ENCODE measurements at regions not wholly inside any gene's neighbourhood (a gene's known extent, or its start where the extent isn't known, plus 50 kb on each side); places are given as distances from the start of the nearest gene placed in this dataset.

DNA sequence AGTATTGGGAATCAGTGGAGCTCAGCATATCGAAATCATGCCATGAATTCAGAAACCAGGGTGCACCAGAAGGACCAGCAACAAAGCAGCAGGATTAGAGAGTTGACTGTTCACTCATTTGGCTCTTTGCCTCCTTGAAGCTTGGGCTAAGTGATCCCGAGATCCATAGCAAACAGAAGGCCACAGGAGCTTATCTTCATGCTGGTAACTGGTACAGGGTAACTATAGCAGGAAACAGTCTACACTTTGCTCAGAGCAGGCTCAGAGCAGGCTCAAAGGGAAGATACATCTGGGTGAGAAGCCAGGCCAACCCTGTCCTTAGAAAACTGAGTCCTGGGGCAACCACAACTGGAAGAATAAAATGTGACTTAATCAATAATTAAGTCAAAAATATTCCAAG is 111.1 kb downstream of the GRIN2B start:
- H3K27ac Mint-ChIP-seq: no peak overlapping the region
- no peak for DNase-seq
- H3K4me3 Mint-ChIP-seq: no peak overlapping the region
- H3K36me3 Mint-ChIP-seq: no peaks in the 10 kb centered on the region
- no peaks in the 10 kb centered on the region for H3K9me3 Mint-ChIP-seq
- H3K4me1 Mint-ChIP-seq: no peaks in the 10 kb centered on the region
- H3K27me3 Mint-ChIP-seq: peaks cover 27% of the 10 kb centered on the region

GRCh38 chr12:13864081-13864673 is 117.2 kb downstream of the GRIN2B start:
- Mint-ChIP-seq H3K27ac (no peak overlapping the region), H3K9me3 (no peaks in the 10 kb centered on the region), H3K4me1 (no peaks in the 10 kb centered on the region), H3K27me3 (peaks cover 25% of the 10 kb centered on the region), H3K36me3 (no peaks in the 10 kb centered on the region), H3K4me3 (no peak overlapping the region)
- peak; percentile 52 for DNase-seq

GRCh38 chr12:13857750-13858149 is 123.7 kb downstream of the GRIN2B start:
- peaks cover 5% of the 10 kb centered on the region for H3K27me3 Mint-ChIP-seq
- no peak overlapping the region for H3K27ac Mint-ChIP-seq
- peaks cover 2% of the 10 kb centered on the region for H3K4me1 Mint-ChIP-seq
- H3K9me3 Mint-ChIP-seq: no peaks in the 10 kb centered on the region
- DNase-seq: no peak
- no peaks in the 10 kb centered on the region for H3K36me3 Mint-ChIP-seq
- no peak overlapping the region for H3K4me3 Mint-ChIP-seq

DNA sequence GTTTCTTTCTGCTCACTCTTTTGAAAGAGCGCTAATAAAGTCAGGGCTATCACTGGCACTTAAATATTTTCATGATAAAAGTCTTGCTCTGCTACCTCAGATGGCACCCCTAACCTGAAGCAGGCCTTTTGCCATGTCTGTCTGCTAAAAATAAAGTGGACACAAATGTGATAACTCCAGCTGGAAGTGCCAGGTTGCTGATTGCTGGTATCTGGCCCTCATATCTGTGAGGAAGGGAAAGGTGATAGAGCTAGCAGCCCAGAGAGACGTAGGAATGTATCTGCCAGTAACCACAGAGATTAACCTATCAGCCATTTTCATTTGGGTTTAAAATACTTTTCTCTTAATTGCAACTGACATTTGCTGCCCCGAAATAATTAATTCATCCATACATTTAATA is 127.9 kb downstream of the GRIN2B start:
- no peak for DNase-seq
- H3K36me3 Mint-ChIP-seq: no peaks in the 10 kb centered on the region
- H3K4me1 Mint-ChIP-seq: peaks cover 2% of the 10 kb centered on the region
- peaks cover 6% of the 10 kb centered on the region for H3K27me3 Mint-ChIP-seq
- no peaks in the 10 kb centered on the region for H3K9me3 Mint-ChIP-seq
- H3K27ac Mint-ChIP-seq: no peak overlapping the region
- H3K4me3 Mint-ChIP-seq: no peak overlapping the region

DNA sequence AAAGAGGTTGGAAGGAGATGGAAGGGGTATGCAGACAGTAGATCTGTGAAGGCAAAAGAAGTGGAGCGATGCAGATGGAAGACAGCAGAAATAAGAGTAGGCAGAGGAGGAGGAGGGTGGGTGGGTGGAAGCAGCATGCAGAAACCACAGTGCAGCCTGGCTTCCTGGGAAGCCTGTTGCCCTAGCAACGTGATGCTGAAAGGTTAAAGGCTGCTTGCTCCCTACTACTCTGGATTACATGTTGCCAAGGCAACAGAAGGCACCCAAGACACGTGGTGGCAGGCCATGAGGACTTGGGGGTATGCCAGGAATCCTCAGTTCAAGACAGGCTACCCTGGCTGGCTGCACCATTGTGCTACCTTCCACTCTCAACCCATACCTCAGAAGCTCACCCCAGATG is 129.6 kb downstream of the GRIN2B start:
- Mint-ChIP-seq H3K36me3 (no peaks in the 10 kb centered on the region), H3K9me3 (no peaks in the 10 kb centered on the region), H3K4me3 (no peak overlapping the region), H3K4me1 (peaks cover 2% of the 10 kb centered on the region), H3K27me3 (peaks cover 11% of the 10 kb centered on the region), H3K27ac (no peak overlapping the region)
- no peak for DNase-seq

- no peaks in the 10 kb centered on the region for H3K36me3 Mint-ChIP-seq
- H3K4me1 Mint-ChIP-seq: peaks cover 2% of the 10 kb centered on the region
- H3K27me3 Mint-ChIP-seq: peaks cover 16% of the 10 kb centered on the region
- H3K27ac Mint-ChIP-seq: no peak overlapping the region
- H3K4me3 Mint-ChIP-seq: no peak overlapping the region
- no peak for DNase-seq
- no peaks in the 10 kb centered on the region for H3K9me3 Mint-ChIP-seq
These were observed 131.9 kb downstream of the GRIN2B start for GRCh38 chr12:13849456-13849855.

DNA sequence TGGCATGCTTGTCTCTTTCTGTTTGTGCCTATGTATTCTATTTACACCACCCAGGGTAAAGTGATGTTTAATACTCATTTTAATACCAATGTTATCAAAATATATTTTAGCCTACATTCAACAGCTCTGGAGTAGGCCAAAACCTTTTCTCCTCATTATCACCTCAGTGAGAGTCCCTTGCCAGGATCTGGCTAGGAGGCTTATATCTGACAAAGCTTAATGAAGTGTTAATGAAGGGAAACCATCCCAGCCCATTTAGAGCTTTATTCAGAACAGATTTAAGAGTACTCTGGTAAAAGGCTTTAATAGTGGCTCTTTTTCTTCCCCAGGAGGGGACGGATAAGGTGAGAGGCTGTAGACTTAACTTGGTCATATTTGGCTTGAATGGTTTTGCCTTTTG is 137.6 kb downstream of the GRIN2B start:
- Mint-ChIP-seq H3K4me3 (no peak overlapping the region), H3K27ac (no peak overlapping the region), H3K36me3 (no peaks in the 10 kb centered on the region), H3K27me3 (peaks cover 10% of the 10 kb centered on the region), H3K4me1 (no peaks in the 10 kb centered on the region), H3K9me3 (no peaks in the 10 kb centered on the region)
- DNase-seq: no peak

DNA sequence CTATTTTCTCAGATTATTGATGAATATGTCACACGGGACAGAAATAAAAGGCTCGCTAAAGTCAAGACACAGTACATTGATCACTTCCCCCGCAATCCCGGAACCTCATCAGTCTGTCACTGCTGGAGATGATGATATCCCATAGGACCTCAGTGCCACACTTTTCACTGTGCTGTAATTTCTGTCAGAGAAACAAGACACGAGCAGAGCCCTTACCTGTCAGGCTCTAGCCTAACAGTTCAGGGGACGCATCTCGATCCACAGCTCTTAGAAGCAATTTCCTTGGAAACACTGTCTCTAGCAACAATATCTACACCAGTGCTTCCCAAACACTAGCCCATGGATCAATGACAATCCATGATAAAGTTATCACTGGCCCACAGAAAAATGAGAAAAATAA is 140.0 kb downstream of the GRIN2B start:
- DNase-seq: no peak
- no peaks in the 10 kb centered on the region for H3K9me3 Mint-ChIP-seq
- H3K27ac Mint-ChIP-seq: no peak overlapping the region
- no peaks in the 10 kb centered on the region for H3K36me3 Mint-ChIP-seq
- no peaks in the 10 kb centered on the region for H3K4me1 Mint-ChIP-seq
- no peak overlapping the region for H3K4me3 Mint-ChIP-seq
- peaks cover under 1% of the 10 kb centered on the region for H3K27me3 Mint-ChIP-seq

DNA sequence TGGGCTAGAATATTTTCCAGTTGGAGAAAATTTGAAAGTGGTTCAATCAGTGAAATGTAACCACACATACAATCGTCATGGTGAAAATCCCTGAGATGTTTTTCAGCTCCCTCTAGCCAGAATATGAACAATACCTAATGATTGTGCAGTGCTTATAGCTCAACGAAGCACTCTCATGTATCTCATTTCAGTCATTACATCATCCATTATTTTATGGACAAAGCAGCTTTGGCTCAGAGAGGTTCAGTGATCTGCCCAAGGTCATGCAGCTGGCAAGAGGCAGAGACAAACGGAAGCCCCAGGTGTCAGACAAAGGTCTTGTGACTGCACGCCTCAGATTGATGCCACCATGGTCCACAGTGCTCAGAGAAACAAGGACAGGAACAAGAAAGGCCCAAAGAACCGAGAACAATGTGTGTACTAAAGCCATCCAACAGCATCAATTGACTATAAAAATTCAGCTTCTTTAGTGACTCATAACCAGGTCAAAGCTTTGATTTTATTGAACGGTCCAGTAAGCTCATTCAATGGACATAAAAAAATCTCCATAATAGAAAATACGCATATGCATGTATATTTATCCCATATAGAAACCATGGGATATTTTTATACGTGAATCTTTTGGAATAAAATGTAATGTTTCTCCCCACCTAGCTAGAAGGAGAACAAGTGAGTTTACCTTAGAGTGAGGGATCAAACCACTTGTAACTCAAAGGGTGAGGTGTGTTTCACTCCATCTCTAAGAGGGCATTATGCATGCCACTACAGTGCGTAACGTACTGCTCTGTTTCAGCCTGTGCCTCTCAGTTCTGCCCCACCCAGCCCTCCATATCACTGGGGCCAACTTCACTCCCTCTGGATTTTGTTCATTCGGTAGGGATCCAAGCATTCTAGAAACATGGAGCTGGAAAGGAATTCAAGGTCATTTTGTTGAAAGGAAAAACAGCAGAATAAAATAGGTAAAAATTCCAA is 141.8 kb downstream of the GRIN2B start:
- Mint-ChIP-seq H3K9me3 (no peaks in the 10 kb centered on the region), H3K27me3 (no peaks in the 10 kb centered on the region), H3K27ac (no peak overlapping the region), H3K4me3 (no peak overlapping the region), H3K36me3 (no peaks in the 10 kb centered on the region), H3K4me1 (no peaks in the 10 kb centered on the region)
- DNase-seq: no peak

- Mint-ChIP-seq H3K9me3 (no peaks in the 10 kb centered on the region), H3K4me1 (no peaks in the 10 kb centered on the region), H3K36me3 (no peaks in the 10 kb centered on the region), H3K4me3 (no peak overlapping the region), H3K27me3 (peaks cover under 1% of the 10 kb centered on the region), H3K27ac (no peak overlapping the region)
- no peak for DNase-seq
These were observed 145.3 kb downstream of the GRIN2B start for GRCh38 chr12:13836099-13836498.

DNA sequence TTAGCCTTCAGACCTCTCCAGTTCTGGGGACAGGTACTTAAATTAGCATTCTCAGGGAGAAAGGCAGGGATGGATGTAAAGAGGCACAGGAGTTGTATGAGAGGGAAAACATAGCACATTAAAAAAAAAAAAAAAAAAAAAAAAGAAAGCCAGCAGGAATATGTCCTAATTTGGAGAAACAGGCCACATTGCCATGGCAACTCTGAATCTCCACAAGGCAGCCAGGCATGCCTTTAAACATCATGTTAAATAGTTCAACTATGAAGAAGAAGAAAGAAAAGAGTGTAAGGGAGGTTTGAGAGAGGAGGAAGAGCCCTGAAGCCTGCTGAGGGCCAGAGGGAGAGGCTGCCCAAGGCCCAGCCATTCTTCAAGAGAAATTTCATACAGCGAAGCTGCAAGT is 145.8 kb downstream of the GRIN2B start:
- H3K4me1 Mint-ChIP-seq: no peaks in the 10 kb centered on the region
- peaks cover 4% of the 10 kb centered on the region for H3K27me3 Mint-ChIP-seq
- no peak for DNase-seq
- H3K9me3 Mint-ChIP-seq: no peaks in the 10 kb centered on the region
- no peak overlapping the region for H3K27ac Mint-ChIP-seq
- no peaks in the 10 kb centered on the region for H3K36me3 Mint-ChIP-seq
- no peak overlapping the region for H3K4me3 Mint-ChIP-seq

DNA sequence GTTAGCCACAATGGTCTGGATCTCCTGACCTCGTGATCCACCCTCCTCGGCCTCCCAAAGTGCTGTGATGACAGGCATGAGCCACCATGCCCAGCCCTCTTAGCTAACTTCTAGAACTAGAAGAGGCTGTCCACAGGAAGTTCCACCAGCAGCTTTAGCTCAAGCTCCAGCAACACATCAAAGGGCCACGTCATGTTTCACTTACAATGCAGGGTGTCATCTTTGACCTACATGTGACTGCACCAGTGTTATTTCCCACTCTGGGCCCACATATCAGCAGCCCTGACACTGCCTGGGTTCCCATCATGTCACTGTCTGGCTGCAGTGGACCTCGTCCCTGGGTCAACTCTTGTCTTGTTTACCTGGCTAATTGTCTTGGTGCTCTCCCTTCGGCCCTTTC is 147.2 kb downstream of the GRIN2B start:
- no peak overlapping the region for H3K27ac Mint-ChIP-seq
- no peak overlapping the region for H3K4me3 Mint-ChIP-seq
- H3K27me3 Mint-ChIP-seq: peaks cover 4% of the 10 kb centered on the region
- no peaks in the 10 kb centered on the region for H3K9me3 Mint-ChIP-seq
- H3K4me1 Mint-ChIP-seq: no peaks in the 10 kb centered on the region
- no peak for DNase-seq
- H3K36me3 Mint-ChIP-seq: no peaks in the 10 kb centered on the region

GRCh38 chr12:13817131-13817530 is 164.3 kb downstream of the GRIN2B start:
- Mint-ChIP-seq H3K27ac (no peak overlapping the region), H3K4me3 (no peak overlapping the region), H3K4me1 (no peaks in the 10 kb centered on the region), H3K27me3 (peaks cover 18% of the 10 kb centered on the region), H3K9me3 (no peaks in the 10 kb centered on the region), H3K36me3 (no peaks in the 10 kb centered on the region)
- no peak for DNase-seq

GRCh38 chr12:13816394-13816793 is 165.0 kb downstream of the GRIN2B start:
- no peak overlapping the region for H3K27ac Mint-ChIP-seq
- H3K27me3 Mint-ChIP-seq: peaks cover 18% of the 10 kb centered on the region

GRCh38 chr12:13812168-13812567 is 169.2 kb downstream of the GRIN2B start:
- H3K36me3 Mint-ChIP-seq: no peaks in the 10 kb centered on the region
- DNase-seq: no peak
- H3K27me3 Mint-ChIP-seq: peaks cover 12% of the 10 kb centered on the region
- no peak overlapping the region for H3K4me3 Mint-ChIP-seq
- H3K27ac Mint-ChIP-seq: no peak overlapping the region
- no peaks in the 10 kb centered on the region for H3K9me3 Mint-ChIP-seq
- no peaks in the 10 kb centered on the region for H3K4me1 Mint-ChIP-seq

More at GRCh38 chr12:13816394-13816793, 165.0 kb downstream of the GRIN2B start:
- no peaks in the 10 kb centered on the region for H3K36me3 Mint-ChIP-seq
- DNase-seq: no peak
- H3K9me3 Mint-ChIP-seq: no peaks in the 10 kb centered on the region
- H3K4me1 Mint-ChIP-seq: no peaks in the 10 kb centered on the region
- no peak overlapping the region for H3K4me3 Mint-ChIP-seq

DNA sequence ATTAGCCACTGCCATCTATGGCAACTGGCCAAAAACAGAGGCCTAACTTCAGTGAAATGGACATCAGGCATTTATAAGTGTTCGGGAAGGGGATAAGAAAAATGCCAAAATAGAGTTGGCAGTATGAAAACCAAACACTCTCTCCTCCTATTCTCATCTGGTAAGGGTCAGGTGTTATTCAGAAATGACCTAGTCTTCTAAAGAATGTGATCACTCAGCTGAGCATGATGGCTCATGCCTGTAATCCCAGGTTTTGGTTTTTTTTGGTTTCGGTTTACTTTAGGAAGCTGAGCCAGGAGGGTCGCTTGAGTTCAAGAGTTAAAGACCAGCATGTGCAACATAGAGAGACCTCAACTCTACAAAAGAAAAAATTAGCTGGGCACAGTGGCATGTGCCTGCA is 170.3 kb downstream of the GRIN2B start:
- H3K4me3 Mint-ChIP-seq: no peak overlapping the region
- H3K27ac Mint-ChIP-seq: no peak overlapping the region
- H3K9me3 Mint-ChIP-seq: no peaks in the 10 kb centered on the region
- no peaks in the 10 kb centered on the region for H3K4me1 Mint-ChIP-seq
- DNase-seq: no peak
- H3K36me3 Mint-ChIP-seq: no peaks in the 10 kb centered on the region
- peaks cover 12% of the 10 kb centered on the region for H3K27me3 Mint-ChIP-seq

Data from activated naive CD8-positive, alpha-beta T cell treated with anti-CD3 and anti-CD28 coated beads for 36 hours (primary cell).